HCT116 (cell line): ENCODE measurements at regions not wholly inside any gene's neighbourhood (a gene's known extent, or its start where the extent isn't known, plus 50 kb on each side); places are given as distances from the start of the nearest gene placed in this dataset.

Experiments
- ATAC-seq: fragments of 200-7000 bp; cut with Tn5 transposase; 2 replicates; pipeline ENCODE4 v1.9.1; 2020; ENCODE audit warnings: mild to moderate bottlenecking, moderate library complexity
- BruUV-seq: library from RNA; stranded (reverse); fragments of 400-500 nt; replicated peaks from 2 replicates; lab custom pipeline; 2021; lab: Mats Ljungman, UMichigan
- CTCF ChIA-PET: fragments of 300-600 bp; sonication (Branson Sonifier 250); formaldehyde crosslinking; loops from one replicate; lab custom pipeline; 2021; ENCODE audit warnings: antibody characterized with exemption; lab: Charles Lee
- POLR2A ChIA-PET: fragments of 300-600, 350-600 bp; sonication (Branson Sonifier 250); formaldehyde crosslinking; loops from one replicate; lab custom pipeline; 2021; ENCODE audit warnings: antibody characterized with exemption; lab: Charles Lee
- RAD21 ChIA-PET, 2 experiments: fragments of 300-600 bp; sonication (Branson Sonifier 250); formaldehyde crosslinking; loops; one replicate each; lab custom pipeline; 2023; ENCODE audit warnings: low total read pairs in 2 of 2; ENCODE audit not compliant: uncharacterized antibody in 2 of 2, unreplicated experiment in 2 of 2, low non-redundant PET in 1 of 2; lab: Charles Lee
- DNase-seq: peaks from one replicate; pipeline ENCODE4 v3.0.0-alpha.2; 2010; ENCODE audit warnings: low read depth, low spot score
- H2AFZ ChIP-seq: fragments of 200-600 bp; shearing (Covaris generic), sonication (generic); 2 replicates; pipeline ENCODE4 v1.6.1; 2017; ENCODE audit warnings: low read depth, mixed run types, mixed read lengths, antibody characterized with exemption, low read length; ENCODE audit not compliant: poor library complexity, severe bottlenecking
- H3K27ac ChIP-seq: 2 replicates; pipeline ENCODE4 v1.5.1; 2012; ENCODE audit warnings: low read depth, low read length
- H3K27me3 ChIP-seq: fragments of 200-600 bp; sonication (generic); 2 replicates; pipeline ENCODE4 v1.6.1; 2016; ENCODE audit warnings: mixed run types, low read length, mixed read lengths; ENCODE audit not compliant: insufficient read depth
- H3K36me3 ChIP-seq, 2 experiments: fragments of 200-500 bp in 1 of 2; fragments of 200-600 bp in 1 of 2; sonication (Bioruptor generic) in 1 of 2; sonication (generic) in 1 of 2; 2 replicates each; pipeline versions ENCODE4 v1.5.1 to v1.6.1; 2014 to 2016; ENCODE audit warnings: low read length in 2 of 2, inconsistent platforms in 1 of 2, mixed read lengths in 1 of 2, mixed run types in 1 of 2; ENCODE audit not compliant: insufficient read depth in 2 of 2, control insufficient read depth in 1 of 2
- H3K4me1 ChIP-seq, 2 experiments: fragments of 200-600 bp in 1 of 2; sonication (generic) in 1 of 2; 2 replicates each; pipeline versions ENCODE4 v1.5.1 to v1.6.1; 2012 to 2017; ENCODE audit warnings: low read length in 2 of 2, inconsistent platforms in 1 of 2, mild to moderate bottlenecking in 1 of 2, mixed read lengths in 1 of 2, mixed run types in 1 of 2, moderate library complexity in 1 of 2; ENCODE audit not compliant: insufficient read depth in 2 of 2, control insufficient read depth in 1 of 2
- H3K4me2 ChIP-seq: fragments of 200-600 bp; sonication (generic); 2 replicates; pipeline ENCODE4 v1.6.1; 2017; ENCODE audit warnings: mixed run types, low read length, mixed read lengths
- H3K4me3 ChIP-seq, 2 experiments: fragments of 200-600 bp in 1 of 2; sonication (generic) in 1 of 2; replicated peaks in 1 of 2; 2 replicates each; pipeline ENCODE4 v1.5.1; 2011 to 2016; ENCODE audit warnings: low read length in 2 of 2, control low read depth in 1 of 2, low read depth in 1 of 2, mild to moderate bottlenecking in 1 of 2, mixed read lengths in 1 of 2, mixed run types in 1 of 2
- H3K79me2 ChIP-seq: fragments of 200-600 bp; sonication (generic); 2 replicates; pipeline ENCODE4 v1.6.1; 2017; ENCODE audit warnings: mild to moderate bottlenecking, mixed run types, low read length, moderate library complexity, mixed read lengths; ENCODE audit not compliant: insufficient read depth
- H3K9ac ChIP-seq: fragments of 200-600 bp; sonication (generic); 2 replicates; pipeline ENCODE4 v1.6.1; 2016; ENCODE audit warnings: low read length, mixed read lengths
- H3K9me2 ChIP-seq: fragments of 200-600 bp; sonication (generic), shearing (Covaris generic); 2 replicates; pipeline ENCODE4 v1.6.1; 2017; ENCODE audit warnings: mixed run types, mild to moderate bottlenecking, moderate library complexity; ENCODE audit not compliant: insufficient read depth
- H3K9me3 ChIP-seq, 2 experiments: fragments of 200-500 bp in 1 of 2; fragments of 200-600 bp in 1 of 2; sonication (Bioruptor generic) in 1 of 2; sonication (generic) in 1 of 2; 2 replicates each; pipeline ENCODE4 v1.6.1; 2014 to 2017; ENCODE audit warnings: low read length in 2 of 2, mixed read lengths in 2 of 2, inconsistent platforms in 1 of 2, low read depth in 1 of 2, mild to moderate bottlenecking in 1 of 2, mixed run types in 1 of 2, moderate library complexity in 1 of 2; ENCODE audit not compliant: control insufficient read depth in 1 of 2, insufficient read depth in 1 of 2
- H4K20me1 ChIP-seq: fragments of 200-600 bp; sonication (generic), shearing (Covaris generic); 2 replicates; pipeline ENCODE4 v1.6.1; 2017; ENCODE audit warnings: mixed run types, mild to moderate bottlenecking, moderate library complexity; ENCODE audit not compliant: insufficient read depth
- CEBPB ChIP-seq: IDR thresholded peaks from 2 replicates; pipeline ENCODE4 v1.6.1; 2012; ENCODE audit warnings: low read depth
- EGR1 ChIP-seq: IDR thresholded peaks from 2 replicates; pipeline ENCODE4 v1.6.1; 2012; ENCODE audit warnings: low read depth
- ELF1 ChIP-seq: IDR thresholded peaks from 2 replicates; pipeline ENCODE4 v1.6.1; 2012; ENCODE audit warnings: low read depth, borderline replicate concordance
- EZH2phosphoT487 ChIP-seq: fragments of 200-600 bp; IDR thresholded peaks from 2 replicates; pipeline ENCODE4 v1.6.1; 2018; ENCODE audit warnings: antibody characterized with exemption, borderline replicate concordance
- JUND ChIP-seq: IDR thresholded peaks from 2 replicates; pipeline ENCODE4 v1.6.1; 2012
- POLR2A ChIP-seq: IDR thresholded peaks from 2 replicates; pipeline ENCODE4 v1.7.0; 2011; ENCODE audit warnings: borderline replicate concordance; ENCODE audit not compliant: insufficient read depth, insufficient read length; ENCODE audit errors: extremely low read depth
- POLR2AphosphoS5 ChIP-seq: IDR thresholded peaks from 2 replicates; pipeline ENCODE4 v1.6.1; 2011; ENCODE audit warnings: mild to moderate bottlenecking, low read depth, low read length, moderate library complexity
- RAD21 ChIP-seq: IDR thresholded peaks from 2 replicates; pipeline ENCODE4 v1.6.1; 2012; ENCODE audit warnings: low read depth, mild to moderate bottlenecking
- SIN3A ChIP-seq: IDR thresholded peaks from 2 replicates; pipeline ENCODE4 v1.6.1; 2012; ENCODE audit warnings: low read depth
- TCF7L2 ChIP-seq: IDR thresholded peaks from 2 replicates; pipeline ENCODE4 v1.7.0; 2011; ENCODE audit warnings: borderline replicate concordance, inconsistent platforms; ENCODE audit not compliant: insufficient read depth, insufficient read length; ENCODE audit errors: extremely low read depth
- ZNF274 ChIP-seq: fragments of 200-500 bp; sonication (Bioruptor generic); IDR thresholded peaks from 2 replicates; pipeline ENCODE4 v1.6.1; 2014; ENCODE audit warnings: mild to moderate bottlenecking, low read depth, low read length, inconsistent platforms
- intact Hi-C: fragments of 100-400 bp; cut with micrococcal nuclease; formaldehyde crosslinking; loops from 2 replicates; pipeline ENCODE4 v1.10.0; 2022
- TF ChIP-seq, protein P1 (sequence below): IDR thresholded peaks from 2 replicates; pipeline ENCODE4 v1.6.1; 2012
- TF ChIP-seq, protein P2 (sequence below): IDR thresholded peaks from 2 replicates; pipeline ENCODE4 v1.6.1; 2012; ENCODE audit warnings: low read depth
- TF ChIP-seq, protein P3 (sequence below): IDR thresholded peaks from 2 replicates; pipeline ENCODE4 v1.6.1; 2012
- TF ChIP-seq, protein P4 (sequence below), 3 experiments: fragments of 200-600 bp in 1 of 3; sonication (generic) in 1 of 3; IDR thresholded peaks in 2 of 3; conservative IDR thresholded peaks in 1 of 3; 2 replicates each; pipeline ENCODE4 v1.5.1; 2012 to 2017; ENCODE audit warnings: low read depth in 2 of 3, low read length in 2 of 3, antibody characterized with exemption in 1 of 3, borderline replicate concordance in 1 of 3, control low read depth in 1 of 3, mild to moderate bottlenecking in 1 of 3, mixed read lengths in 1 of 3, mixed run types in 1 of 3, moderate library complexity in 1 of 3; ENCODE audit not compliant: insufficient read depth in 1 of 3

DNA sequence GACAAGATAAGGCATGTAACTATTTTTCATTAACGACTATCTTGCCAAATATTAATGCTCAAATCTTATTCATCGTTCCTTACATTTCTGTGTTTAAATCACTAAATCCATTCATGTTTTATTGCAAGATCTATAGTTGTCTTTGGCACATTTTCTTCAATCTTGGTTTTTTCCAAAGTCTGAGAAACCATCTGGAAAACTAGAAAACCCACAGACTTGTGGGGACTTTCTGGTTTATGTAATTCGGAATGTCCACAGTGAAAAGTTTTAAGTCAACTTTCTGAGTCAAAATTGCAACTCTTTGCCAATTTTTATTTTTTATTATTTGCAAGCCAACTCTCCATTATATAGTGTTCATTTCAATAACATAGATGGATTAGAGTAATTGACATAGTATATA, 520.8 kb upstream of the ADAMTS5 start:
- no peak overlapping the region for H3K4me3 ChIP-seq
- POLR2A ChIA-PET = no interaction called here
- TF ChIP-seq JUND (no peak), EZH2phosphoT487 (no peak), CEBPB (no peak), EGR1 (no peak), RAD21 (no peak), POLR2A (no peak), ZNF274 (no peak), SIN3A (no peak), POLR2AphosphoS5 (no peak), ELF1 (no peak), TCF7L2 (no peak)
- TF ChIP-seq, protein P1, sequence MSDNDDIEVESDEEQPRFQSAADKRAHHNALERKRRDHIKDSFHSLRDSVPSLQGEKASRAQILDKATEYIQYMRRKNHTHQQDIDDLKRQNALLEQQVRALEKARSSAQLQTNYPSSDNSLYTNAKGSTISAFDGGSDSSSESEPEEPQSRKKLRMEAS = no peak
- TF ChIP-seq, protein P2, sequence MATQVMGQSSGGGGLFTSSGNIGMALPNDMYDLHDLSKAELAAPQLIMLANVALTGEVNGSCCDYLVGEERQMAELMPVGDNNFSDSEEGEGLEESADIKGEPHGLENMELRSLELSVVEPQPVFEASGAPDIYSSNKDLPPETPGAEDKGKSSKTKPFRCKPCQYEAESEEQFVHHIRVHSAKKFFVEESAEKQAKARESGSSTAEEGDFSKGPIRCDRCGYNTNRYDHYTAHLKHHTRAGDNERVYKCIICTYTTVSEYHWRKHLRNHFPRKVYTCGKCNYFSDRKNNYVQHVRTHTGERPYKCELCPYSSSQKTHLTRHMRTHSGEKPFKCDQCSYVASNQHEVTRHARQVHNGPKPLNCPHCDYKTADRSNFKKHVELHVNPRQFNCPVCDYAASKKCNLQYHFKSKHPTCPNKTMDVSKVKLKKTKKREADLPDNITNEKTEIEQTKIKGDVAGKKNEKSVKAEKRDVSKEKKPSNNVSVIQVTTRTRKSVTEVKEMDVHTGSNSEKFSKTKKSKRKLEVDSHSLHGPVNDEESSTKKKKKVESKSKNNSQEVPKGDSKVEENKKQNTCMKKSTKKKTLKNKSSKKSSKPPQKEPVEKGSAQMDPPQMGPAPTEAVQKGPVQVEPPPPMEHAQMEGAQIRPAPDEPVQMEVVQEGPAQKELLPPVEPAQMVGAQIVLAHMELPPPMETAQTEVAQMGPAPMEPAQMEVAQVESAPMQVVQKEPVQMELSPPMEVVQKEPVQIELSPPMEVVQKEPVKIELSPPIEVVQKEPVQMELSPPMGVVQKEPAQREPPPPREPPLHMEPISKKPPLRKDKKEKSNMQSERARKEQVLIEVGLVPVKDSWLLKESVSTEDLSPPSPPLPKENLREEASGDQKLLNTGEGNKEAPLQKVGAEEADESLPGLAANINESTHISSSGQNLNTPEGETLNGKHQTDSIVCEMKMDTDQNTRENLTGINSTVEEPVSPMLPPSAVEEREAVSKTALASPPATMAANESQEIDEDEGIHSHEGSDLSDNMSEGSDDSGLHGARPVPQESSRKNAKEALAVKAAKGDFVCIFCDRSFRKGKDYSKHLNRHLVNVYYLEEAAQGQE = no peak
- TF ChIP-seq, protein P3, sequence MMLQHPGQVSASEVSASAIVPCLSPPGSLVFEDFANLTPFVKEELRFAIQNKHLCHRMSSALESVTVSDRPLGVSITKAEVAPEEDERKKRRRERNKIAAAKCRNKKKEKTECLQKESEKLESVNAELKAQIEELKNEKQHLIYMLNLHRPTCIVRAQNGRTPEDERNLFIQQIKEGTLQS = no peak
- TF ChIP-seq, protein P4, sequence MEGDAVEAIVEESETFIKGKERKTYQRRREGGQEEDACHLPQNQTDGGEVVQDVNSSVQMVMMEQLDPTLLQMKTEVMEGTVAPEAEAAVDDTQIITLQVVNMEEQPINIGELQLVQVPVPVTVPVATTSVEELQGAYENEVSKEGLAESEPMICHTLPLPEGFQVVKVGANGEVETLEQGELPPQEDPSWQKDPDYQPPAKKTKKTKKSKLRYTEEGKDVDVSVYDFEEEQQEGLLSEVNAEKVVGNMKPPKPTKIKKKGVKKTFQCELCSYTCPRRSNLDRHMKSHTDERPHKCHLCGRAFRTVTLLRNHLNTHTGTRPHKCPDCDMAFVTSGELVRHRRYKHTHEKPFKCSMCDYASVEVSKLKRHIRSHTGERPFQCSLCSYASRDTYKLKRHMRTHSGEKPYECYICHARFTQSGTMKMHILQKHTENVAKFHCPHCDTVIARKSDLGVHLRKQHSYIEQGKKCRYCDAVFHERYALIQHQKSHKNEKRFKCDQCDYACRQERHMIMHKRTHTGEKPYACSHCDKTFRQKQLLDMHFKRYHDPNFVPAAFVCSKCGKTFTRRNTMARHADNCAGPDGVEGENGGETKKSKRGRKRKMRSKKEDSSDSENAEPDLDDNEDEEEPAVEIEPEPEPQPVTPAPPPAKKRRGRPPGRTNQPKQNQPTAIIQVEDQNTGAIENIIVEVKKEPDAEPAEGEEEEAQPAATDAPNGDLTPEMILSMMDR (IDR thresholded peaks at IDR 0.05 in 2 of 3, conservative IDR thresholded peaks at IDR 0.05 in 1 of 3; ENCODE audit: borderline replicate concordance in 1 of 3, insufficient read depth in 1 of 3, low read depth in 2 of 3, low read length in 2 of 3) = no peak
- TF ChIP-seq, all 23 proteins: peak for 0
- Histone ChIP-seq H3K27ac (no peak overlapping the region), H3K9me3 (peaks cover 17 to 18% of the 10 kb centered on the region in 2 experiments; a peak in 3 of 4 replicates), H3K9ac (no peak overlapping the region), H3K4me2 (no peak overlapping the region), H2AFZ (no peak overlapping the region), H3K36me3 (no peaks in the 10 kb centered on the region), H3K79me2 (no peaks in the 10 kb centered on the region), H3K4me1 (no peaks in the 10 kb centered on the region), H3K9me2 (no peaks in the 10 kb centered on the region), H3K27me3 (no peaks in the 10 kb centered on the region), H4K20me1 (no peaks in the 10 kb centered on the region)
- RAD21 ChIA-PET = no interaction called here
- BruUV-seq = no TSS peak
- intact Hi-C loops = no loop called here
- ATAC-seq = no peak
- no peak for DNase-seq
- CTCF ChIA-PET = no interaction called here
